WTC11 (cell line): ENCODE measurements at regions not wholly inside any gene's neighbourhood (a gene's known extent, or its start where the extent isn't known, plus 50 kb on each side); places are given as distances from the start of the nearest gene placed in this dataset.

Experiments
- ATAC-seq: fragments of 200-7000 bp; cut with Tn5 transposase; 2 replicates; pipeline ENCODE4 v1.10.0; 2021; ENCODE audit warnings: mild to moderate bottlenecking, moderate library complexity
- CTCF ChIA-PET: fragments of 300-600 bp; sonication (Branson Sonifier 250); formaldehyde crosslinking; loops from one replicate; lab custom pipeline; 2021; ENCODE audit warnings: antibody characterized with exemption; lab: Charles Lee
- POLR2A ChIA-PET: fragments of 350-600 bp; sonication (Branson Sonifier 250); formaldehyde crosslinking; loops from one replicate; lab custom pipeline; 2021; ENCODE audit warnings: antibody characterized with exemption; lab: Charles Lee
- DNase-seq: peaks from one replicate; pipeline ENCODE4 v3.0.0; 2021; ENCODE audit warnings: low spot score
- H3K27ac Mint-ChIP-seq: 2 replicates; pipeline ENCODE4 v1.8.0; 2021; ENCODE audit warnings: mixed read lengths
- H3K27me3 Mint-ChIP-seq: 2 replicates; pipeline ENCODE4 v1.8.0; 2021; ENCODE audit warnings: low read depth, mild to moderate bottlenecking, moderate library complexity, mixed read lengths
- H3K36me3 Mint-ChIP-seq: 2 replicates; pipeline ENCODE4 v1.8.0; 2021; ENCODE audit warnings: mixed read lengths
- H3K4me1 Mint-ChIP-seq: 2 replicates; pipeline ENCODE4 v1.8.0; 2022; ENCODE audit warnings: mixed read lengths
- H3K4me3 Mint-ChIP-seq: 2 replicates; pipeline ENCODE4 v1.8.0; 2021; ENCODE audit warnings: mild to moderate bottlenecking, moderate library complexity, mixed read lengths
- H3K9me3 Mint-ChIP-seq: 2 replicates; pipeline ENCODE4 v1.8.0; 2021; ENCODE audit warnings: mixed read lengths
- AFF4 ChIP-seq: sonication (generic); formaldehyde crosslinking; IDR thresholded peaks from 2 replicates; pipeline ENCODE4 v1.8.1; 2023; ENCODE audit warnings: mild to moderate bottlenecking, missing genetic modification reagents, borderline replicate concordance
- ARID4B ChIP-seq: sonication (generic); formaldehyde crosslinking; IDR thresholded peaks from 2 replicates; pipeline ENCODE4 v1.8.0; 2023; ENCODE audit warnings: missing genetic modification reagents, mild to moderate bottlenecking, borderline replicate concordance
- FOXJ3 ChIP-seq: sonication (generic); formaldehyde crosslinking; IDR thresholded peaks from 2 replicates; pipeline ENCODE4 v1.9.0; 2021; ENCODE audit warnings: missing genetic modification reagents, mild to moderate bottlenecking, borderline replicate concordance
- NFE2L1 ChIP-seq: sonication (generic); formaldehyde crosslinking; IDR thresholded peaks from 2 replicates; pipeline ENCODE4 v1.8.1; 2023; ENCODE audit warnings: missing genetic modification reagents
- NR2C2 ChIP-seq: sonication (generic); formaldehyde crosslinking; IDR thresholded peaks from 2 replicates; pipeline ENCODE4 v1.8.0; 2022; ENCODE audit warnings: mild to moderate bottlenecking, missing genetic modification reagents
- OVOL2 ChIP-seq: fragments of 250-450 bp; sonication (Bioruptor Pico); IDR thresholded peaks from 2 replicates; pipeline ENCODE4 v1.9.0; 2021; ENCODE audit warnings: mild to moderate bottlenecking, borderline replicate concordance
- ZNF121 ChIP-seq: sonication (generic); formaldehyde crosslinking; IDR thresholded peaks from 2 replicates; pipeline ENCODE4 v1.8.0; 2023; ENCODE audit warnings: missing genetic modification reagents
- ZNF219 ChIP-seq: sonication (generic); formaldehyde crosslinking; IDR thresholded peaks from 2 replicates; pipeline ENCODE4 v1.8.0; 2023; ENCODE audit warnings: missing genetic modification reagents, mild to moderate bottlenecking, borderline replicate concordance
- ZNF416 ChIP-seq: fragments of 250-450 bp; sonication (Bioruptor Pico); IDR thresholded peaks from 2 replicates; pipeline ENCODE4 v1.9.0; 2021; ENCODE audit warnings: mild to moderate bottlenecking, inconsistent platforms
- ZNF425 ChIP-seq: fragments of 250-450 bp; sonication (Bioruptor Pico); conservative IDR thresholded peaks from 2 replicates; pipeline ENCODE4 v1.9.0; 2021; ENCODE audit warnings: mild to moderate bottlenecking
- TF ChIP-seq, protein P1 (sequence below): sonication (generic); formaldehyde crosslinking; conservative IDR thresholded peaks from 2 replicates; pipeline ENCODE4 v1.8.1; 2023; ENCODE audit warnings: mild to moderate bottlenecking, low read depth, missing genetic modification reagents, moderate library complexity
- TF ChIP-seq, protein P2 (sequence below): sonication (generic); formaldehyde crosslinking; conservative IDR thresholded peaks from 2 replicates; pipeline ENCODE4 v1.8.1; 2022; ENCODE audit warnings: mild to moderate bottlenecking, missing genetic modification reagents
- TF ChIP-seq, protein P3 (sequence below): fragments of 250-450 bp; sonication (Bioruptor Pico); IDR thresholded peaks from 2 replicates; pipeline ENCODE4 v1.9.0; 2021; ENCODE audit warnings: mild to moderate bottlenecking
- TF ChIP-seq, protein P4 (sequence below): sonication (generic); formaldehyde crosslinking; IDR thresholded peaks from 2 replicates; pipeline ENCODE4 v1.8.1; 2022; ENCODE audit warnings: mild to moderate bottlenecking, missing genetic modification reagents, moderate library complexity, borderline replicate concordance

GRCh38 chr4:152117054-152117453, 356.2 kb upstream of the GATB start:
- Mint-ChIP-seq H3K27ac (no peak overlapping the region), H3K4me3 (no peak overlapping the region), H3K9me3 (peaks cover 6% of the 10 kb centered on the region), H3K27me3 (peaks cover 21% of the 10 kb centered on the region), H3K36me3 (no peaks in the 10 kb centered on the region), H3K4me1 (peaks cover 5% of the 10 kb centered on the region)
- TF ChIP-seq ZNF121 (no peak), FOXJ3 (CRISPR knock-in tag) (no peak), AFF4 (no peak), OVOL2 (CRISPR knock-in tag) (no peak), NR2C2 (CRISPR knock-in tag) (no peak), ZNF219 (CRISPR knock-in tag) (no peak), NFE2L1 (CRISPR knock-in tag) (no peak), ZNF416 (CRISPR knock-in tag) (no peak), ZNF425 (CRISPR knock-in tag) (no peak), ARID4B (CRISPR knock-in tag) (no peak)
- TF ChIP-seq, protein P1, sequence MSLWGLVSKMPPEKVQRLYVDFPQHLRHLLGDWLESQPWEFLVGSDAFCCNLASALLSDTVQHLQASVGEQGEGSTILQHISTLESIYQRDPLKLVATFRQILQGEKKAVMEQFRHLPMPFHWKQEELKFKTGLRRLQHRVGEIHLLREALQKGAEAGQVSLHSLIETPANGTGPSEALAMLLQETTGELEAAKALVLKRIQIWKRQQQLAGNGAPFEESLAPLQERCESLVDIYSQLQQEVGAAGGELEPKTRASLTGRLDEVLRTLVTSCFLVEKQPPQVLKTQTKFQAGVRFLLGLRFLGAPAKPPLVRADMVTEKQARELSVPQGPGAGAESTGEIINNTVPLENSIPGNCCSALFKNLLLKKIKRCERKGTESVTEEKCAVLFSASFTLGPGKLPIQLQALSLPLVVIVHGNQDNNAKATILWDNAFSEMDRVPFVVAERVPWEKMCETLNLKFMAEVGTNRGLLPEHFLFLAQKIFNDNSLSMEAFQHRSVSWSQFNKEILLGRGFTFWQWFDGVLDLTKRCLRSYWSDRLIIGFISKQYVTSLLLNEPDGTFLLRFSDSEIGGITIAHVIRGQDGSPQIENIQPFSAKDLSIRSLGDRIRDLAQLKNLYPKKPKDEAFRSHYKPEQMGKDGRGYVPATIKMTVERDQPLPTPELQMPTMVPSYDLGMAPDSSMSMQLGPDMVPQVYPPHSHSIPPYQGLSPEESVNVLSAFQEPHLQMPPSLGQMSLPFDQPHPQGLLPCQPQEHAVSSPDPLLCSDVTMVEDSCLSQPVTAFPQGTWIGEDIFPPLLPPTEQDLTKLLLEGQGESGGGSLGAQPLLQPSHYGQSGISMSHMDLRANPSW (CRISPR knock-in tag), result no peak
- TF ChIP-seq, protein P2, sequence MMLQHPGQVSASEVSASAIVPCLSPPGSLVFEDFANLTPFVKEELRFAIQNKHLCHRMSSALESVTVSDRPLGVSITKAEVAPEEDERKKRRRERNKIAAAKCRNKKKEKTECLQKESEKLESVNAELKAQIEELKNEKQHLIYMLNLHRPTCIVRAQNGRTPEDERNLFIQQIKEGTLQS (CRISPR knock-in tag), result no peak
- TF ChIP-seq, protein P3, sequence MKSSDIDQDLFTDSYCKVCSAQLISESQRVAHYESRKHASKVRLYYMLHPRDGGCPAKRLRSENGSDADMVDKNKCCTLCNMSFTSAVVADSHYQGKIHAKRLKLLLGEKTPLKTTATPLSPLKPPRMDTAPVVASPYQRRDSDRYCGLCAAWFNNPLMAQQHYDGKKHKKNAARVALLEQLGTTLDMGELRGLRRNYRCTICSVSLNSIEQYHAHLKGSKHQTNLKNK (CRISPR knock-in tag), result no peak
- TF ChIP-seq, protein P4, sequence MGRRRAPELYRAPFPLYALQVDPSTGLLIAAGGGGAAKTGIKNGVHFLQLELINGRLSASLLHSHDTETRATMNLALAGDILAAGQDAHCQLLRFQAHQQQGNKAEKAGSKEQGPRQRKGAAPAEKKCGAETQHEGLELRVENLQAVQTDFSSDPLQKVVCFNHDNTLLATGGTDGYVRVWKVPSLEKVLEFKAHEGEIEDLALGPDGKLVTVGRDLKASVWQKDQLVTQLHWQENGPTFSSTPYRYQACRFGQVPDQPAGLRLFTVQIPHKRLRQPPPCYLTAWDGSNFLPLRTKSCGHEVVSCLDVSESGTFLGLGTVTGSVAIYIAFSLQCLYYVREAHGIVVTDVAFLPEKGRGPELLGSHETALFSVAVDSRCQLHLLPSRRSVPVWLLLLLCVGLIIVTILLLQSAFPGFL (CRISPR knock-in tag), result no peak
- ATAC-seq (no peak), DNase-seq (no peak)
- ChIA-PET CTCF (no interaction called here), POLR2A (no interaction called here)
